ENCODE measurements at regions not wholly inside any gene's neighbourhood (a gene's known extent, or its start where the extent isn't known, plus 50 kb on each side); places are given as distances from the start of the nearest gene placed in this dataset.

GRCh38 chr15:69696946-69697345, 244.3 kb downstream of the RPLP1 start:
- TF ChIP-seq CTCF (IDR thresholded peaks at IDR 0.05): no peak
- TF ChIP-seq POLR2A (IDR thresholded peaks at IDR 0.05): no peak

Measured in thyroid gland (tissue), 4 donors.